ENCODE measurements at regions not wholly inside any gene's neighbourhood (a gene's known extent, or its start where the extent isn't known, plus 50 kb on each side); places are given as distances from the start of the nearest gene placed in this dataset.

- no peak for DNase-seq
Measured at GRCh38 chr14:104444159-104445030, 135.2 kb upstream of the C14orf180 start.

GRCh38 chr14:104445086-104445485 lies 134.5 kb upstream of the C14orf180 start:
- DNase-seq: no peak

DNA sequence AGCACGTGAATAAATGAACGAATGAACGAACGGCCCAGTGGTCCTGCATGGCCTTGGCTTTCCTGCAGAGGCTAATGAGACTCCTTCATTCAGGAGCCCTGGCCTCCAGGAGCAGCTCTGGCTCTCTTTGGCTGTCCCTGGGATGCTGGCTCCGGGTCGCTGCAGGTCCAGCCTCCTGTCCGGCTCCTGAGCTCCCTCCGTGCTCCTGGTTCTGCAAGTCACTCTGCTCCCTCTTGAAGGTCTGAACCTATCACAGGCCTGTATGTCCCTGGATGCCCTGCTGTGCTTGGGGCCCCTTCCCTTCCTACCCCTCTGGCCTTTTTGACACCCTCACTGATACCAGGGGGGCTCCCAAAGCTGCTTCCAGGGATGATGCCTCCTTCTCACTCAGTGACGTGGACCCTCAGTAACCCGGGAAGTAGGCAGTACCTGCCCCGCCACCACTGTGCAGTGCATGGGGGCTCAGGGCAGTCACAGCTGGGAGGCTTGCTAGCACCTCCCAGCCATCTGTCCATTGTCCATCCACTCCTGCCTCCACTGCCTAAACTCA lies 133.7 kb upstream of the C14orf180 start:
- no peak for DNase-seq

- DNase-seq: no peak
Measured at GRCh38 chr14:104446611-104447010, 133.0 kb upstream of the C14orf180 start.

GRCh38 chr14:104447750-104448149 lies 131.8 kb upstream of the C14orf180 start:
- DNase-seq: no peak

DNA sequence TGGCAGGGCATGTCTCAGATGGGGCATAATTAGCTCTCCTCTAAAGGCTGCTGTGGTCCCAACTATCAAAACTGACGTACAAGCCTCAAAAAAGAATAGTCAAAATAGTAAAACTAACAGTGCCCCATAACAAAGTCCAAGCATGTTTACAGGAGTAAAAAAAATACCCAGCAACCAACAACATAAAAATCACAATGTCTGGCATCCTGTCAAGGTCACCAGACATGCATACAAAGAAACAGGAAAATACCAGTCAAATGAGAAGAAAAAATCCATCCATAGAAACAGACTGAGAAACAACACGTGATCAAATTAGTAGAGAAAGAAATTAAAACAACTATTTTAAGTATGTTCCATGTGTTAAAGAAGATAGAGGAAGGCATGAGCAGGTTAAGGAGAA lies 131.2 kb upstream of the C14orf180 start:
- no peak for DNase-seq

GRCh38 chr14:104448721-104449120 lies 130.8 kb upstream of the C14orf180 start:
- DNase-seq: no peak

DNA sequence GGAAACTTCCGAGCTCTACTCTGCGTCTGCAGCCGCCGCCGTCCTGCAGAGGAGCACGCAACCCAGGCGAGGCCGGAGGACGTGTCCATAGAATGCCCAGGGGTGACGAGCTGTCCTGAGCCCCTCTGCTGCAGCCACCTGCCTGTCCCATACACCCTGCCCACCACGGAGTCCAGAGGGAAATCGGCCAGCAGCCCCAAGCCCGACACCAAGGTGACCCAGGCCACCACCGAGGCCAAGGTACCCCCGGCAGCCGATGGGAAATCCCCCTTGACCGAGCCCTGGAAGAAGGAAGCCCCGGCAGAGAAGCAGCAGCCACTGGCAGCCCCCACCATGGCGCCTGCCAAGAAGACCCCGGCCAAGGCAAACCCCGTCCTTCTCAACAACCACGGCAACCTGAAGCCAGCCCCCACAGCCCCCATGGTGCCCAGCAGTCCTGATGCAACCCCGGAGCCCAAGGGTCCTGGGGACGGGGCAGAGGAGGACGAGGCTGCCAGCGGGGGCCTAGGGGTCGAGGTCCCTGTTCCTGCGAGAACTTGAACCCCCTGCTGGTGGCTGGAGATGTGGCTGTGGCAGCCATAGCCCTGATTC lies 128.7 kb upstream of the C14orf180 start:
- DNase-seq: no peak

DNA sequence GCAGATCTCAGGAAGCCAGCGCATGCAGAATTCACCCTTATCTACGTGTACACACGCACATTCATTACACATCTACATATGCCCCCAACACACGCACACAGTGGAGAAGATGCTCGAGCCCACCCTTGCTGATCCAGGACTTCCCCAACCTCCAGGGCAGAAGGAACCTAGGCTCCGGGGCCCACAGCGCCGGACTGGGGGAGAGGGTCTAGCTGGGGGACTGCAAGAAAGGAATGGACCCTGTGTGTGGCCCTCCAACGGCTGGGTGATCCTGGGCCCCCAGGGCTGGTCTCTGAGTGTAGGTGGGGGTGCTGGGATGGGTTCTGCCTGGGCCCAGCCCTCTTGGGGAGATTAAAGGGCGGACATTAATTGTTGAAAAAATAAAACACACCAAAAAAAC lies 128.1 kb upstream of the C14orf180 start:
- DNase-seq: no peak

- no peak for DNase-seq
Measured at GRCh38 chr14:104458845-104459244, 120.7 kb upstream of the C14orf180 start.

DNA sequence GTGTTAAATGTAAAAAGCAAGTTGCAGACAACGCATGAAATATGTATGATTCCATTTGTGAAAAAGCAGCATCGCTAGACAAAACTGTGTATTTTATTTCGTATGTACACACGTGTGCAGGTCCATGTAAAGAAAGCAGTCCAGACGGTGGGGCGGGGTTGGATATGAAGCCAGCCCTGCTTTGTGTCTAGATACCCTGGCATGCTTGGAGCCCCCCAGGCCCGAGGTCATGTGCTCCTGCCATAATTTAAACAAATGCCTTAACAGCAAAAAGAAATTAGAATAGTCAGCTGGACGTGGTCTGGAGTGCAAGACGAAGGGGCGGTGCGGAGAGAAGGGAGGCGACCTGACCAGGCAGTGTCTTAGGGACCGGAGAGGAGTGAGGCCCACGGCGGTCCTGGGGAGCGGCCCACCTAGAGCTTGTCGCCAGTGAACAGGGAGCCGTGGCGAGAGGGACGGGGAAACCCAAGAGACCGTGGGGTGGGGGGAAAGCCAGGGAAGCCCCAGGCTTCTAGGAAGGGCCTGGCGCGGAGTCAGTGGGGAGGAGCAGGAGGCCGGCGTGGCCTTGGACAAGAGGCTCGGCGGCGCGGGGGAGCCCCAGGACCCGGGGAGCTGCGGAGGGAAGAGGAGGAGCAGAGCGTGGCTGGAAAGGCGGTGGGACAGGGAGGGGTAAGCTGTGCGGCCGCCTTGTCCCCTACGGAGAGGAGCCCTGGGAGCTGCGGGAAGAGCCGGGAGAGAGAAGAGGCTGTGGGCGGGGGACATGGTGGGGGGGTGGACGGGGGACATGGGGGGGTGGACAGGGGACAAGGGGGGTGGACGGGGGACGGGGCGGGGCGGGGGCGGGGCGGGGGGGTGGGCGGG lies 118.5 kb upstream of the C14orf180 start:
- DNase-seq: no peak

- no peak for DNase-seq
Measured at GRCh38 chr14:104461676-104462449, 117.7 kb upstream of the C14orf180 start.

DNA sequence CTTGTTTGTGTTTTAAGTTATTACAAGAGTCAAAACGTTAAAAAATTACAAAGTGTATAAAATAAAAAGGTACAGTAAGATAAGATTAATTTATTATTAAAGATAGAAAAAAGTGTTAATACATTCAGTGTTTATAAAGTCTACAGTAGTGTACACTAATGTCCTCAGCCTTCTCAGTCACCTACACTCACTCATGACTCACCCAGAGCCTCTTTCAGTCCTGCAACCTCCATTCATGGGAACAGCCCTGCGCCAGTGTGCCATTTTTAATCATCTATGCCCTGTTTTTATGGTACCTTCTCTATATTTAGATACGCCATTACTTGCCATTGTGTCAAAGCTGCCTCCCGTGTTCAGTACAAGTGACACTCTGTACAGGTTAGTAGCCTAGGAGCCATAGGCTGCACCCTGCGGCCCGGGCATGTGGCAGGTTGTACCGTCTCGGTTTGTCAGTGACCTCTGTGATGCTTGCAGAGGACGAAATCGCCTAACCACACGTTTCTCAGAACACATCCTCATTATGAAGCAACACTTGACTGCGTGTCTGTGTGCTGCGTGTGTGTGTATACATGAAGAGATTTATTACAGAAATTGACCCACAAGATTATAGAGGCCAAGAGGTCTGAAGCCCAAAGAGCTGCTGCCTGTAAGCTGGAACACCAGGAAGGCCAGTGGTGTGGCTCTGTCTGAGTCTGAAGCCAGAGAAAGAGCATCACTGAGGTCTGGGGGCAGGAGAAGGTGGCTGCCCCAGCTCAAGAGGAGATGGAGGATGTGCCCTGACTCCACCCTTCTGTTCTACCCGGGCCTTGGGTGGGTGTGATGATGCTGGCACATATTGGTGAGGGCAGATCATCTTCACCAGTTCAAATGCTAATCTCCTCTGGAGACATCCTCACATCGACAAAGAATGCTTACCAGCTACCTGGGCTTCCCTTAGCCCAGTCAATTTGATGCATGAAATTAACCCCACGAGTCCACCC lies 116.6 kb upstream of the C14orf180 start:
- no peak for DNase-seq

- DNase-seq: no peak
Measured at GRCh38 chr14:104464907-104465306, 114.7 kb upstream of the C14orf180 start.

DNA sequence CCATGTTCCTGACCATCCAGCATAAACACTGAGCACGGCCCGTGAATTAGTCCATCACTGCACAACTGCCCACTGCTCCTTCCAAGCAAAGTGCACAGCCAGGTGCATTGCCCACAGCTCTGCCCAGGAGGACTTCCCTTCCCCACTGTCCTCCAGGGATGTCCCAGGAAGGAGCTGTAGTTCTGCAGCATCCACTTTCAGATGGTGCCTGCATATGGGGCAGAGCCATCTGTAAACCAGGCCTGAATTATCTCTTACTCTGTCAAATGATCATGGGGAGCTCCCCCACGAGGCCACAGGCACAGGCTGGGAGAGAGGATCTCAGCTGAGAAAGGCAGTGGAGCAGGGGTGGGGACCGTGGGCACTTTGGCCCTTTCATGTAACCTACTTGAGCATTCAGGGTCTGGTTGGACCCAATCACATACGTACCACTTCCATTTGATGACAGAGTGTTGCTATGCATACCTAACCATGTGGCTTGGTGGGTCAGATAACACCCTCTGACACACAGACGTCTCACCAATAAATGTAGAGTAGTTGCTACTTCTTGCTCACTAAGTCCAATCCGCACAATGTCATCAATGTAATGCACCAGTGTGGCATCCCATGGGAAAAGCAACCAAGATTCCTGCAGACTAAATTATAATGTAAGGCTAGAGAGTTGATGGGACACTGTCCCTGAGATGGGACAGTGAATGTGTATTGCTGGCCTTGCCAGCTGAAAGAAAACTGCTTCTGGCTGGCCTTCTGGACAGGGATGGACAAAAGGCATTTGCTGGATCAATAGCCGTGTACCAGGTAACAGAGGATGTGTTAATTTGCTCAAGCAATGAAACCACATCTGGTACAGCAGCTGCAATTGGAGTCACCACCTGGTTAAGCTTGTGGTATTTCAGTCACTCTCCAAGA lies 113.8 kb upstream of the C14orf180 start:
- no peak for DNase-seq

GRCh38 chr14:104467236-104467635 lies 112.3 kb upstream of the C14orf180 start:
- DNase-seq: no peak

DNA sequence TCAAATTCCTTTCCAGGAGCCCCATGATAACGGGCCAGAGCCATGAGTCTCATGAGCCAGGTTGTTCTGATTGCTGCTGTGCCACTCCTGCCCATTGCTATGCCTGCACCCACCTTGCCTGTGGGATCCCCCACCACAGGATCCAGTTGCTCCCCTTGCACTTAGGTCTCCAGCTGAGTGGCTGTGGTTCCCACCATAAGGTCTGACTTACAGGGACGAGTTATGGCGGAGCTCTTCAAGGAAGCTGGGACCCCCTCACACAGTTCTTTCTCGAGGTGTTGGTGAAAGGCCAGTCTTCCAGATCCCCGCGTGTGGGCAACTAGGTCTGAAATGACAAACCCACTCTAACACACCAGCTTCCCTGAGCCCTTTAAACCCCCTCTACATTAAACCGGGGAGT lies 111.9 kb upstream of the C14orf180 start:
- no peak for DNase-seq

GRCh38 chr14:104469591-104469990 lies 110.0 kb upstream of the C14orf180 start:
- no peak for DNase-seq

- DNase-seq: no peak
Measured at GRCh38 chr14:104470588-104470987, 109.0 kb upstream of the C14orf180 start.

DNA sequence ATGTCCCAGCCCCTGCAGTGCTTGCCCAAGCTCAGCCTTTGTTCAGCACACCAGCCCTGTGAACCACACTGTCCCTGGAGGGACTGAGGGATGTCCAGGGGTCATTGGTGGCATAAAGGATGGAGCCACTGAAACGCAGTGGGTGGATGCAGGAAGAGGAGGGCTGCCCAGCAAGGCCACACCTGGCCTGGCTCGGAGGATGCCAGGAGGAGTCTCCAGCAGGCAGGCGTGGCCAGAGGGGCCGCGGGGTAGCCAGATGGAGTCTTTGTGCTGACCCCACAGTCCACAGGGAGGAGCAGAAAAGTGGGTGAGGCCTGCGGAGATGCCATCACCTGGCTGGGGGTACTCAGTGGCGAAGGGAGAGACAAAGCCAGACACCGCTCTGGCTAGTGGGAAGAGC lies 108.5 kb upstream of the C14orf180 start:
- DNase-seq: no peak
